Caco-2 (cell line): ENCODE measurements at regions not wholly inside any gene's neighbourhood (a gene's known extent, or its start where the extent isn't known, plus 50 kb on each side); places are given as distances from the start of the nearest gene placed in this dataset.
A peak's percentile ranks its signal among the peaks of the same experiment; 100 is the strongest.

Experiments
- BruUV-seq: library from RNA; stranded (reverse); fragments of 400-500 nt; replicated peaks from 2 replicates; lab custom pipeline; 2021; lab: Mats Ljungman, UMichigan
- CTCF ChIA-PET: fragments of 300-600 bp; sonication (Branson Sonifier 250); formaldehyde crosslinking; loops from one replicate; lab custom pipeline; 2022; ENCODE audit warnings: antibody characterized with exemption; lab: Charles Lee
- POLR2A ChIA-PET: fragments of 300-600 bp; sonication (Branson Sonifier 250); formaldehyde crosslinking; loops from one replicate; lab custom pipeline; 2022; ENCODE audit warnings: antibody characterized with exemption; lab: Charles Lee
- DNase-seq, 2 experiments: peaks; one replicate each; pipeline versions ENCODE4 v3.0.0 to v3.0.0-alpha.2; 2020 to 2022
- H3K27me3 ChIP-seq: replicated peaks from 2 replicates; pipeline ENCODE4 v1.6.0; 2011; ENCODE audit warnings: low read length; ENCODE audit not compliant: control insufficient read depth, insufficient read depth
- H3K36me3 ChIP-seq: 2 replicates; pipeline ENCODE4 v1.5.1; 2011; ENCODE audit warnings: low read length; ENCODE audit not compliant: control insufficient read depth, insufficient read depth
- H3K4me1 ChIP-seq: fragments of 250-450 bp; sonication (Bioruptor Pico); 2 replicates; pipeline ENCODE4 v1.5.1; 2020; ENCODE audit warnings: mild to moderate bottlenecking
- H3K4me3 ChIP-seq: 2 replicates; pipeline ENCODE4 v1.5.1; 2011; ENCODE audit warnings: low read depth, mild to moderate bottlenecking, control low read depth, low read length
- H3K9me3 ChIP-seq: fragments of 250-450 bp; sonication (Bioruptor Pico); 2 replicates; pipeline ENCODE4 v1.5.1; 2020; ENCODE audit warnings: mild to moderate bottlenecking, moderate library complexity
- H3K27ac Mint-ChIP-seq: one replicate; pipeline ENCODE4 v1.8.0; 2022; ENCODE audit warnings: mixed read lengths; ENCODE audit not compliant: unreplicated experiment
- H3K27me3 Mint-ChIP-seq: one replicate; pipeline ENCODE4 v1.8.0; 2022; ENCODE audit warnings: mixed read lengths; ENCODE audit not compliant: insufficient read depth, unreplicated experiment
- H3K36me3 Mint-ChIP-seq: one replicate; pipeline ENCODE4 v1.8.0; 2022; ENCODE audit warnings: mild to moderate bottlenecking, mixed read lengths; ENCODE audit not compliant: insufficient read depth, unreplicated experiment
- H3K4me1 Mint-ChIP-seq: one replicate; pipeline ENCODE4 v1.8.0; 2022; ENCODE audit warnings: low read depth, mixed read lengths; ENCODE audit not compliant: unreplicated experiment
- H3K4me3 Mint-ChIP-seq: one replicate; pipeline ENCODE4 v1.8.0; 2022; ENCODE audit warnings: mild to moderate bottlenecking, moderate library complexity, mixed read lengths; ENCODE audit not compliant: unreplicated experiment
- H3K9me3 Mint-ChIP-seq: one replicate; pipeline ENCODE4 v1.8.0; 2022; ENCODE audit warnings: mixed read lengths; ENCODE audit not compliant: unreplicated experiment
- intact Hi-C: fragments of 100-400 bp; cut with micrococcal nuclease; formaldehyde crosslinking; loops from one replicate; pipeline ENCODE4 v1.10.0; 2022; ENCODE audit not compliant: unreplicated experiment
- TF ChIP-seq, protein P1 (sequence below), 2 experiments: fragments of 200-600 bp in 1 of 2; IDR thresholded peaks; 1 replicate in 1 of 2; 2 replicates in 1 of 2; pipeline versions ENCODE4 v1.5.1 to v1.8.0; 2011 to 2022; ENCODE audit warnings: antibody characterized with exemption in 1 of 2, control low read depth in 1 of 2, inconsistent platforms in 1 of 2, low read depth in 1 of 2, low read length in 1 of 2, mild to moderate bottlenecking in 1 of 2, moderate library complexity in 1 of 2; ENCODE audit not compliant: insufficient read depth in 1 of 2, severe bottlenecking in 1 of 2, unreplicated experiment in 1 of 2

DNA sequence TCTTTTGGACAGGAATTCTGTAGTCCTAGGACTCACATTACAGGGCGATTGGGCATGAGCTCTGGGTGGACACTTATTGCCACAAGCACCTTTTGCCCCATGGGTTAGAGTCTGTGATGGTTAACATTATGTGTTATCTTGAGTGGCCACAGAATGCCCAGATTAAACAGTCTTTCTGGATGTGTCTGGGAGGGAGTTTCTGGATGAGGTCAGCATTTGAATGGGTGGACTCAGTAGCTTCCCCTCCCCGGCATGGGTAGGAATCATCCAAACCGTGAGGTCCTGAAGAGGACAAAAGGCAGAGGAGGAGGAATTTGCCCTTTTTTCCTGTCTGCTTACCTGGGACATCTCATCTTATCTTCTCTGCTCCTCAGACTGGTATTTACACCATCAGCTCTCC is 85.6 kb downstream of the BMP4 start:
- H3K9me3 Mint-ChIP-seq: peaks cover 21% of the 10 kb centered on the region
- DNase-seq: peak in 1 of 2 experiments; percentile 41
- ChIA-PET POLR2A (interaction anchor here (0.6 kb wide), 1 partner anchor 68 kb away, joined by 3 read pairs; no protein-coding TSS in a partner anchor), CTCF (no interaction called here)
- no peaks in the 10 kb centered on the region for H3K36me3 ChIP-seq
- no peaks in the 10 kb centered on the region for H3K27me3 Mint-ChIP-seq
- BruUV-seq: no TSS peak
- H3K4me1 ChIP-seq: peaks cover 19% of the 10 kb centered on the region
- TF ChIP-seq, protein P1, sequence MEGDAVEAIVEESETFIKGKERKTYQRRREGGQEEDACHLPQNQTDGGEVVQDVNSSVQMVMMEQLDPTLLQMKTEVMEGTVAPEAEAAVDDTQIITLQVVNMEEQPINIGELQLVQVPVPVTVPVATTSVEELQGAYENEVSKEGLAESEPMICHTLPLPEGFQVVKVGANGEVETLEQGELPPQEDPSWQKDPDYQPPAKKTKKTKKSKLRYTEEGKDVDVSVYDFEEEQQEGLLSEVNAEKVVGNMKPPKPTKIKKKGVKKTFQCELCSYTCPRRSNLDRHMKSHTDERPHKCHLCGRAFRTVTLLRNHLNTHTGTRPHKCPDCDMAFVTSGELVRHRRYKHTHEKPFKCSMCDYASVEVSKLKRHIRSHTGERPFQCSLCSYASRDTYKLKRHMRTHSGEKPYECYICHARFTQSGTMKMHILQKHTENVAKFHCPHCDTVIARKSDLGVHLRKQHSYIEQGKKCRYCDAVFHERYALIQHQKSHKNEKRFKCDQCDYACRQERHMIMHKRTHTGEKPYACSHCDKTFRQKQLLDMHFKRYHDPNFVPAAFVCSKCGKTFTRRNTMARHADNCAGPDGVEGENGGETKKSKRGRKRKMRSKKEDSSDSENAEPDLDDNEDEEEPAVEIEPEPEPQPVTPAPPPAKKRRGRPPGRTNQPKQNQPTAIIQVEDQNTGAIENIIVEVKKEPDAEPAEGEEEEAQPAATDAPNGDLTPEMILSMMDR (IDR thresholded peaks at IDR 0.05; ENCODE audit: insufficient read depth in 1 of 2, low read depth in 1 of 2, low read length in 1 of 2, severe bottlenecking in 1 of 2, unreplicated experiment in 1 of 2): no peak
- intact Hi-C loops: no loop called here
- H3K27ac Mint-ChIP-seq: no peak overlapping the region
- H3K9me3 ChIP-seq: 0 out of 2 replicates have a peak, but pooled peaks cover 2% of the 10 kb centered on the region
- no peak overlapping the region for H3K4me3 Mint-ChIP-seq
- no peaks in the 10 kb centered on the region for H3K27me3 ChIP-seq
- H3K4me1 Mint-ChIP-seq: peaks cover 7% of the 10 kb centered on the region
- H3K36me3 Mint-ChIP-seq: no peaks in the 10 kb centered on the region
- no peak overlapping the region for H3K4me3 ChIP-seq

GRCh38 chr14:53865711-53866110 is 90.9 kb downstream of the BMP4 start:
- no peak overlapping the region for H3K27ac Mint-ChIP-seq
- intact Hi-C loops: no loop called here
- H3K9me3 ChIP-seq: no peaks in the 10 kb centered on the region
- TF ChIP-seq, protein P1 (IDR thresholded peaks at IDR 0.05; ENCODE audit: insufficient read depth in 1 of 2, low read depth in 1 of 2, low read length in 1 of 2, severe bottlenecking in 1 of 2, unreplicated experiment in 1 of 2): no peak
- peaks cover 19% of the 10 kb centered on the region for H3K9me3 Mint-ChIP-seq
- H3K4me3 Mint-ChIP-seq: no peak overlapping the region
- CTCF ChIA-PET: no interaction called here
- no peaks in the 10 kb centered on the region for H3K36me3 ChIP-seq
- no peak for DNase-seq
- H3K4me1 ChIP-seq: peaks cover 3% of the 10 kb centered on the region; the same call in 1 of the 2 replicates
- no peaks in the 10 kb centered on the region for H3K27me3 ChIP-seq
- no peak overlapping the region for H3K4me3 ChIP-seq
- no TSS peak for BruUV-seq
- no peaks in the 10 kb centered on the region for H3K36me3 Mint-ChIP-seq
- H3K4me1 Mint-ChIP-seq: no peaks in the 10 kb centered on the region
- no peaks in the 10 kb centered on the region for H3K27me3 Mint-ChIP-seq
- POLR2A ChIA-PET: no interaction called here

- Histone ChIP-seq H3K36me3 (no peaks in the 10 kb centered on the region), H3K27me3 (no peaks in the 10 kb centered on the region), H3K9me3 (no peaks in the 10 kb centered on the region), H3K4me3 (no peak overlapping the region), H3K4me1 (peaks cover 9% of the 10 kb centered on the region)
- CTCF ChIA-PET: no interaction called here
- intact Hi-C loops: no loop called here
- TF ChIP-seq, protein P1 (IDR thresholded peaks at IDR 0.05; ENCODE audit: insufficient read depth in 1 of 2, low read depth in 1 of 2, low read length in 1 of 2, severe bottlenecking in 1 of 2, unreplicated experiment in 1 of 2): no peak
- Mint-ChIP-seq H3K36me3 (no peaks in the 10 kb centered on the region), H3K4me3 (no peak overlapping the region), H3K27ac (no peak overlapping the region), H3K27me3 (no peaks in the 10 kb centered on the region), H3K4me1 (no peaks in the 10 kb centered on the region), H3K9me3 (no peaks in the 10 kb centered on the region)
- no peak for DNase-seq
- POLR2A ChIA-PET: no interaction called here
- no TSS peak for BruUV-seq
These were observed 94.8 kb downstream of the BMP4 start for GRCh38 chr14:53861781-53862180.
